Upper lobe of right lung (tissue), 1 donor: ENCODE measurements at regions not wholly inside any gene's neighbourhood (a gene's known extent, or its start where the extent isn't known, plus 50 kb on each side); places are given as distances from the start of the nearest gene placed in this dataset.

Experiments
- ATAC-seq: fragments of 200-7000 bp; cut with Tn5 transposase; one replicate; pipeline ENCODE4 v1.9.1; 2020; ENCODE audit warnings: mild to moderate bottlenecking, moderate library complexity
- DNase-seq: peaks from one replicate; pipeline ENCODE4 v3.0.0-alpha.2; 2020
- H3K27ac ChIP-seq: fragments of 200-600 bp; one replicate; pipeline ENCODE4 v1.8.0; 2022
- H3K27me3 ChIP-seq: fragments of 200-600 bp; one replicate; pipeline ENCODE4 v1.8.0; 2022; ENCODE audit warnings: mild to moderate bottlenecking
- H3K36me3 ChIP-seq: fragments of 200-600 bp; one replicate; pipeline ENCODE4 v1.8.0; 2022
- H3K4me1 ChIP-seq: fragments of 200-600 bp; one replicate; pipeline ENCODE4 v1.8.0; 2022
- H3K4me3 ChIP-seq: fragments of 200-600 bp; one replicate; pipeline ENCODE4 v1.8.0; 2022; ENCODE audit warnings: mild to moderate bottlenecking
- H3K9me3 ChIP-seq: fragments of 200-600 bp; one replicate; pipeline ENCODE4 v1.8.0; 2022
- intact Hi-C: fragments of 100-400 bp; cut with DNase I; formaldehyde crosslinking; loops from one replicate; pipeline ENCODE4 v1.11.0; 2022
- TF ChIP-seq, protein P1 (sequence below): fragments of 200-600 bp; IDR thresholded peaks from one replicate; pipeline ENCODE4 v1.8.0; 2022; ENCODE audit warnings: antibody characterized with exemption
- donor health status: DM: no; HTN: yes; CAD: no; lungs with severe emphysema.

DNA sequence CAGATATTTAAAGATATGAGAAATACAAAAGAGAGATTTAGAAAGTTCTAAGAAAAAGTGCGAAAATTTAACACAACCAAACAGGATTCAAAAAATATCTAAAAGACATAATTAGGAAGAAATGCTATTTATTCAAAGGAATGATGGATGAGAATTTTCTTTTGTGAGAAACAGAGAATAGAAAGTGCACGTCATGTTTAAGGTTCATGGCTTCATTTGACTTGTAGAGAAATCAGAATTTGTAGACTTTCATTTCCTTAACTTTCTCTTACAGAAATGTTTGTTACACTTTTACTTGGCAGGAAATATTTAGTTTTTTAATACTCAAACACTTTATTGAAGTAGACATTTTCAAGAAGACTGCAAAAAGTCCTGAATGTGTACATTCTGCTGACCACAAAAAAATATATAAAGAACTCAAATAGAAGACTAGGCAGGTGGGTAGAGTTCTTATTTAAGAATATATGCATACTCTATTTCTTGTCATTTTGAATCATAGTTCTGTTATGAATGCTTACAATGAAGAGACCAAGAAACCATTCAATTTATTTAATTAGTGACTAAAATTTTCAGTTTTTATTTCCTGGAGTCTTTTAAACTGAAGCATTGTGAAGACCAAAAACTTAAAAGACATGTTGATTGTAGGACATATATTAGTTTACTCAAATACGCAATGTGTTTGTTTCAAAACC, 710.5 kb upstream of the HS3ST5 start:
- intact Hi-C loops, result no loop called here
- H3K4me3 ChIP-seq, result no peak overlapping the region
- no peaks in the 10 kb centered on the region for H3K4me1 ChIP-seq

GRCh38 chr6:115016593-115016992, 673.8 kb upstream of the HS3ST5 start:
- H3K27ac ChIP-seq, result no peak overlapping the region
- TF ChIP-seq, protein P1, sequence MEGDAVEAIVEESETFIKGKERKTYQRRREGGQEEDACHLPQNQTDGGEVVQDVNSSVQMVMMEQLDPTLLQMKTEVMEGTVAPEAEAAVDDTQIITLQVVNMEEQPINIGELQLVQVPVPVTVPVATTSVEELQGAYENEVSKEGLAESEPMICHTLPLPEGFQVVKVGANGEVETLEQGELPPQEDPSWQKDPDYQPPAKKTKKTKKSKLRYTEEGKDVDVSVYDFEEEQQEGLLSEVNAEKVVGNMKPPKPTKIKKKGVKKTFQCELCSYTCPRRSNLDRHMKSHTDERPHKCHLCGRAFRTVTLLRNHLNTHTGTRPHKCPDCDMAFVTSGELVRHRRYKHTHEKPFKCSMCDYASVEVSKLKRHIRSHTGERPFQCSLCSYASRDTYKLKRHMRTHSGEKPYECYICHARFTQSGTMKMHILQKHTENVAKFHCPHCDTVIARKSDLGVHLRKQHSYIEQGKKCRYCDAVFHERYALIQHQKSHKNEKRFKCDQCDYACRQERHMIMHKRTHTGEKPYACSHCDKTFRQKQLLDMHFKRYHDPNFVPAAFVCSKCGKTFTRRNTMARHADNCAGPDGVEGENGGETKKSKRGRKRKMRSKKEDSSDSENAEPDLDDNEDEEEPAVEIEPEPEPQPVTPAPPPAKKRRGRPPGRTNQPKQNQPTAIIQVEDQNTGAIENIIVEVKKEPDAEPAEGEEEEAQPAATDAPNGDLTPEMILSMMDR, result no peak
- ATAC-seq (no peak), DNase-seq (no peak)
- no peaks in the 10 kb centered on the region for H3K4me1 ChIP-seq
- H3K27me3 ChIP-seq, result no peaks in the 10 kb centered on the region
- no peaks in the 10 kb centered on the region for H3K9me3 ChIP-seq
- no peaks in the 10 kb centered on the region for H3K36me3 ChIP-seq
- no peak overlapping the region for H3K4me3 ChIP-seq
- intact Hi-C loops, result no loop called here

More for the DNA sequence above, 710.5 kb upstream of the HS3ST5 start:
- DNase-seq, result no peak
- Histone ChIP-seq H3K9me3 (no peaks in the 10 kb centered on the region), H3K27me3 (no peaks in the 10 kb centered on the region), H3K27ac (no peak overlapping the region), H3K36me3 (no peaks in the 10 kb centered on the region)
- ATAC-seq, result no peak
- TF ChIP-seq, protein P1, result no peak

GRCh38 chr6:115004982-115005381, 662.2 kb upstream of the HS3ST5 start:
- TF ChIP-seq, protein P1, result no peak
- no peaks in the 10 kb centered on the region for H3K36me3 ChIP-seq
- intact Hi-C loops, result no loop called here
- DNase-seq (no peak), ATAC-seq (no peak)
- no peak overlapping the region for H3K4me3 ChIP-seq
- H3K27ac ChIP-seq, result no peak overlapping the region
- no peaks in the 10 kb centered on the region for H3K4me1 ChIP-seq
- H3K27me3 ChIP-seq, result no peaks in the 10 kb centered on the region
- no peaks in the 10 kb centered on the region for H3K9me3 ChIP-seq

GRCh38 chr6:115004204-115004603, 661.4 kb upstream of the HS3ST5 start:
- TF ChIP-seq, protein P1, result no peak
- Histone ChIP-seq H3K27me3 (no peaks in the 10 kb centered on the region), H3K4me3 (no peak overlapping the region), H3K4me1 (no peaks in the 10 kb centered on the region), H3K36me3 (no peaks in the 10 kb centered on the region), H3K9me3 (no peaks in the 10 kb centered on the region), H3K27ac (no peak overlapping the region)
- intact Hi-C loops, result no loop called here
- ATAC-seq (no peak), DNase-seq (no peak)

DNA sequence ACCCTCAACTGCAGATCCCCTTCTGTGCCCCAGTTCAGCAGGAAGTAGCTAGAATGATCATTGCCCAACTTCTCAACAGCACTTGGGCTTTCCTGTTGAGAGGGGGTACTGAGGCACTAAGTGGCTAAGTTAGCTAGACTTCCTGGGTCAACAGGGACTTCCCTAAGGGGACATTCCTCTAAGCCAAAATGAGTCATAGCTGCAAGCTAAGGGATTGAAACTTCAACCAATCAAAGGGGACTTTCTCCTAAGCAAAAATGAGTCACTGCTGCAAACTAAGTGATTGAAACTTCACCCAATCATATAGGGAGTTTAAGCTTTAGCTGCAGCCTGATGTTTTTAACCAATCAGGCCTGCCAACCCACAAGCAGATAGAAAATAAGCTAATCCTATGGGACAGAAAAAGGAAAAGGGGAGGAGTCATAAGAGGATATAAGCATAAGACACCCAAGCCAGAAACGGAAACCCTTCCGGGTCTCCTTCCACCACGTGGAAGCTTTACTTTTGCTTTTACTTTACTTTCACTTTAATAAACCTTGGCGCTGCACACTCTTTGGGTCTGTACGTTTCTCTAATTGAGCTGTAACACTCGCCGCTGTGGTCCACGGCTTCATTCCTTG, 659.0 kb upstream of the HS3ST5 start:
- DNase-seq (no peak), ATAC-seq (no peak)
- no peaks in the 10 kb centered on the region for H3K36me3 ChIP-seq
- H3K27me3 ChIP-seq, result no peaks in the 10 kb centered on the region
- TF ChIP-seq, protein P1, result no peak
- H3K4me3 ChIP-seq, result no peak overlapping the region
- H3K4me1 ChIP-seq, result no peaks in the 10 kb centered on the region
- intact Hi-C loops, result no loop called here
- no peak overlapping the region for H3K27ac ChIP-seq
- H3K9me3 ChIP-seq, result no peaks in the 10 kb centered on the region
